HepG2 (cell line): ENCODE measurements at regions not wholly inside any gene's neighbourhood (a gene's known extent, or its start where the extent isn't known, plus 50 kb on each side); places are given as distances from the start of the nearest gene placed in this dataset.

Experiments
- ARNT ChIP-seq: fragments of 450-650 bp; IDR thresholded peaks from 2 replicates; pipeline ENCODE4 v1.6.1; 2017
- CBX1 ChIP-seq: IDR thresholded peaks from one replicate; pipeline ENCODE4 v1.6.1; 2016; ENCODE audit warnings: antibody characterized with exemption, low read depth
- CHD2 ChIP-seq: IDR thresholded peaks from 2 replicates; pipeline ENCODE4 v1.6.1; 2011; ENCODE audit warnings: low read depth, low read length, improper control_type of control experiment
- DNMT1 ChIP-seq: sonication (generic); formaldehyde crosslinking; IDR thresholded peaks from 2 replicates; pipeline ENCODE4 v1.5.1; 2020; ENCODE audit warnings: mild to moderate bottlenecking, missing genetic modification reagents
- ETV6 ChIP-seq: sonication (generic); formaldehyde crosslinking; conservative IDR thresholded peaks from 2 replicates; pipeline ENCODE4 v1.4.0; 2020; ENCODE audit warnings: missing genetic modification reagents
- GFI1 ChIP-seq: sonication (generic); formaldehyde crosslinking; IDR thresholded peaks from 2 replicates; pipeline ENCODE4 v1.5.0; 2020; ENCODE audit warnings: missing genetic modification reagents, mild to moderate bottlenecking, borderline replicate concordance
- GTF3A ChIP-seq: sonication (generic); formaldehyde crosslinking; conservative IDR thresholded peaks from 2 replicates; pipeline ENCODE4 v1.4.0; 2020; ENCODE audit warnings: mild to moderate bottlenecking, missing genetic modification reagents
- HIC2 ChIP-seq: sonication (generic); formaldehyde crosslinking; IDR thresholded peaks from 2 replicates; pipeline ENCODE4 v1.9.0; 2022; ENCODE audit warnings: low read depth, missing genetic modification reagents
- HMGA1 ChIP-seq: sonication (generic); formaldehyde crosslinking; conservative IDR thresholded peaks from 2 replicates; pipeline ENCODE4 v1.4.0; 2020; ENCODE audit warnings: missing genetic modification reagents
- MAFF ChIP-seq: IDR thresholded peaks from 2 replicates; pipeline ENCODE4 v1.6.1; 2011; ENCODE audit warnings: low read depth, low read length, improper control_type of control experiment
- SIN3A ChIP-seq: IDR thresholded peaks from 2 replicates; pipeline ENCODE4 v1.6.1; 2011; ENCODE audit warnings: low read depth, mild to moderate bottlenecking, control low read depth, low read length, borderline replicate concordance
- TAF1 ChIP-seq: sonication (generic); formaldehyde crosslinking; IDR thresholded peaks from 2 replicates; pipeline ENCODE4 v1.4.0; 2020; ENCODE audit warnings: missing genetic modification reagents
- TARDBP ChIP-seq: sonication (generic); formaldehyde crosslinking; IDR thresholded peaks from 2 replicates; pipeline ENCODE4 v1.8.0; 2022; ENCODE audit warnings: mild to moderate bottlenecking, missing genetic modification reagents
- ZFP62 ChIP-seq: sonication (generic); formaldehyde crosslinking; IDR thresholded peaks from 2 replicates; pipeline ENCODE4 v1.4.0; 2020; ENCODE audit warnings: missing genetic modification reagents
- ZFY ChIP-seq: sonication (generic); formaldehyde crosslinking; IDR thresholded peaks from 2 replicates; pipeline ENCODE4 v1.4.0; 2020; ENCODE audit warnings: missing genetic modification reagents
- ZNF256 ChIP-seq: sonication (generic); formaldehyde crosslinking; conservative IDR thresholded peaks from 2 replicates; pipeline ENCODE4 v1.4.0; 2020; ENCODE audit warnings: missing genetic modification reagents
- ZNF331 ChIP-seq: sonication (generic); formaldehyde crosslinking; IDR thresholded peaks from 2 replicates; pipeline ENCODE4 v1.4.0; 2020; ENCODE audit warnings: missing genetic modification reagents
- ZNF343 ChIP-seq: sonication (generic); formaldehyde crosslinking; IDR thresholded peaks from 2 replicates; pipeline ENCODE4 v1.4.0; 2020; ENCODE audit warnings: mild to moderate bottlenecking, missing genetic modification reagents
- ZNF460 ChIP-seq: sonication (generic); formaldehyde crosslinking; IDR thresholded peaks from 2 replicates; pipeline ENCODE4 v1.5.1; 2020; ENCODE audit warnings: missing genetic modification reagents, mild to moderate bottlenecking, borderline replicate concordance
- ZNF800 ChIP-seq: sonication (generic); formaldehyde crosslinking; IDR thresholded peaks from 2 replicates; pipeline ENCODE4 v1.4.0; 2020; ENCODE audit warnings: missing genetic modification reagents
- TF ChIP-seq, protein P1 (sequence below): sonication (generic); formaldehyde crosslinking; IDR thresholded peaks from 2 replicates; pipeline ENCODE4 v1.5.1; 2020; ENCODE audit warnings: mild to moderate bottlenecking, missing genetic modification reagents, borderline replicate concordance
- TF ChIP-seq, protein P2 (sequence below): sonication (generic); formaldehyde crosslinking; IDR thresholded peaks from 2 replicates; pipeline ENCODE4 v1.8.1; 2023; ENCODE audit warnings: missing genetic modification reagents, mild to moderate bottlenecking, borderline replicate concordance

DNA sequence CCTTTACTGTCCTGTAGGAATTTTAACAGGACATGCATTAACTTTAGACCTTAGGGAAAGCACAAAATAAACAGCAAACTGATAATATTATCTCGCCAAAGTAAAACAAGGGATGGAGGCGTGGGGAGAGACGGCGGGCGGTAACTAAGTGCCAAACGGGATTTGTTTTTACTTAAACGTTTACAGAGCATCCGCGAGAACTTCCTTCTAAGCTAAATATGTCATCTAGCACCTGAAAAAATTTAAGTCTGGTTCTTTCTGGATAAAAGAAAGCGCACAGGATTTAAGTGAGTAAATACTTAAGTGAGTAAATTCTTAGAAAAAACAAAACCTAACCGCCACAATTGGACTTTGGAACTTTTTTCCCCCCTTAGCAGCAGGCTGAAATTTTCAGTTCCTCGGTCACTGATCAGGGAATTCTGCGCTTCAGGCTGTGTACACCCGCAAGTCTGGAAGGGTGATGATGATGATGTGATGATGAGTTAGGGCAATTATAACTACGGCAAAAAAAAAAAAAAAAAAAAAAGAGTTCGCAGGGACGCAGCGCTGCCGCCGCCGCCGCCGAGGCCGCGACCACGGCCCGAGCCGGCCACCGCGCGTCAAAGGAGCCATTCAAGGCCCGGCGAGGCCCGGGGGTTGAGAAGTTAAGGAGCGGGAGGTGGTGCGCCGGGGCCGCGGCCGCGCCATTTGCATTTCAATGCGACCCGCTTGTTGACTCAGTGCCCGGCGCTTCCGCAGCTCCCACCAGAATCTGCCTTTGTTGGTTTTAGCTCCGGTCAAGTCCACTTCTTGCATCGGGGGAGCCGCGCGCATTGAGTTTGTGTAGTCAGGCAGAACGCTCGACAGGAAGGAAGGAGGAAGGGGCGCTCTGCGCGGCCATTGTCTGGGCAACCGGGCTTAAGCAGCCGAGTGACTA is 108.8 kb downstream of the SPRY1 start (continued):
- peak; percentile 85 for TF ChIP-seq HIC2 (CRISPR knock-in tag)
- no peak for TF ChIP-seq ZFP62 (CRISPR knock-in tag)
- TF ChIP-seq ARNT: no peak
- TF ChIP-seq DNMT1 (CRISPR knock-in tag): no peak
- no peak for TF ChIP-seq SIN3A
- peak; percentile 93 for TF ChIP-seq ETV6 (CRISPR knock-in tag)
- peak; percentile 91 for TF ChIP-seq ZNF331
- TF ChIP-seq CHD2: no peak
- TF ChIP-seq HMGA1 (CRISPR knock-in tag): no peak
- peak; percentile 89 for TF ChIP-seq GFI1
- peak; percentile 74 for TF ChIP-seq ZFY (CRISPR knock-in tag)
- TF ChIP-seq TARDBP (CRISPR knock-in tag): peak; percentile 84
- TF ChIP-seq, protein P1, sequence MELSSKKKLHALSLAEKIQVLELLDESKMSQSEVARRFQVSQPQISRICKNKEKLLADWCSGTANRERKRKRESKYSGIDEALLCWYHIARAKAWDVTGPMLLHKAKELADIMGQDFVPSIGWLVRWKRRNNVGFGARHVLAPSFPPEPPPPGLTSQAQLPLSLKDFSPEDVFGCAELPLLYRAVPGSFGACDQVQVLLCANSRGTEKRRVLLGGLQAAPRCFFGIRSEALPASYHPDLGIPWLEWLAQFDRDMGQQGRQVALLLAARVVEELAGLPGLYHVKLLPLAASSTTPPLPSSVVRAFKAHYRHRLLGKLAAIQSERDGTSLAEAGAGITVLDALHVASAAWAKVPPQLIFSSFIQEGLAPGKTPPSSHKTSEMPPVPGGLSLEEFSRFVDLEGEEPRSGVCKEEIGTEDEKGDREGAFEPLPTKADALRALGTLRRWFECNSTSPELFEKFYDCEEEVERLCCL (CRISPR knock-in tag): no peak
- TF ChIP-seq, protein P2, sequence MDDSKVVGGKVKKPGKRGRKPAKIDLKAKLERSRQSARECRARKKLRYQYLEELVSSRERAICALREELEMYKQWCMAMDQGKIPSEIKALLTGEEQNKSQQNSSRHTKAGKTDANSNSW (CRISPR knock-in tag): no peak
- TF ChIP-seq CBX1: peak; percentile 83
- TF ChIP-seq TAF1 (CRISPR knock-in tag): peak; percentile 68
- no peak for TF ChIP-seq ZNF460 (CRISPR knock-in tag)
- no peak for TF ChIP-seq ZNF343 (CRISPR knock-in tag)
- no peak for TF ChIP-seq ZNF256 (CRISPR knock-in tag)
- TF ChIP-seq GTF3A (CRISPR knock-in tag): no peak
- TF ChIP-seq MAFF: no peak; the same call in 1 of the 2 replicates
- TF ChIP-seq ZNF800 (CRISPR knock-in tag): peak; percentile 48; the same call in 1 of the 2 replicates
